IMR-90 (cell line): ENCODE measurements at regions not wholly inside any gene's neighbourhood (a gene's known extent, or its start where the extent isn't known, plus 50 kb on each side); places are given as distances from the start of the nearest gene placed in this dataset.

Source experiments
- ATAC-seq: fragments of 200-7000 bp; cut with Tn5 transposase; 2 replicates; pipeline ENCODE4 v1.9.1; 2020; ENCODE audit warnings: low read depth, mild to moderate bottlenecking, moderate library complexity
- BruUV-seq: library from RNA; stranded (reverse); fragments of 400-500 nt; replicated peaks from 2 replicates; lab custom pipeline; 2021; lab: Mats Ljungman, UMichigan
- CTCF ChIA-PET: fragments of 300-600 bp; formaldehyde crosslinking; extraction: SDS; loops from one replicate; lab custom pipeline; 2021; ENCODE audit warnings: antibody characterized with exemption; lab: Yijun Ruan, JAX
- POLR2A ChIA-PET: fragments of 300-600 bp; sonication (Branson Sonifier 250); formaldehyde crosslinking; loops from one replicate; lab custom pipeline; 2022; ENCODE audit warnings: antibody characterized with exemption; ENCODE audit not compliant: unreplicated experiment; lab: Charles Lee
- DNase-seq: peaks from one replicate; pipeline ENCODE4 v3.0.0; 2013
- H2AFZ ChIP-seq: replicated peaks from 2 replicates; pipeline ENCODE3; 2013; ENCODE audit warnings: low read length, mild to moderate bottlenecking; ENCODE audit not compliant: poor library complexity
- H2AK5ac ChIP-seq: 2 replicates; pipeline ENCODE4 v1.6.1; 2013; ENCODE audit warnings: low read depth, low read length, inconsistent platforms
- H2AK9ac ChIP-seq: replicated peaks from 2 replicates; pipeline ENCODE3; 2013; ENCODE audit warnings: mild to moderate bottlenecking, low read depth, low read length, moderate library complexity; ENCODE audit not compliant: poor library complexity
- H2BK120ac ChIP-seq: 2 replicates; pipeline ENCODE4 v1.6.1; 2013; ENCODE audit warnings: low read depth, low read length, inconsistent platforms
- H2BK15ac ChIP-seq: 3 replicates; pipeline ENCODE4 v1.6.1; 2013; ENCODE audit warnings: low read depth, low read length, inconsistent platforms
- H2BK20ac ChIP-seq: 2 replicates; pipeline ENCODE4 v1.6.1; 2013; ENCODE audit warnings: low read depth, mild to moderate bottlenecking, inconsistent platforms, low read length, moderate library complexity
- H2BK5ac ChIP-seq: 2 replicates; pipeline ENCODE4 v1.6.1; 2013; ENCODE audit warnings: mild to moderate bottlenecking, low read depth, low read length, inconsistent platforms; ENCODE audit not compliant: poor library complexity, severe bottlenecking
- H3K14ac ChIP-seq: replicated peaks from 2 replicates; pipeline ENCODE4 v1.6.1; 2013; ENCODE audit warnings: low read depth, low read length, inconsistent platforms
- H3K18ac ChIP-seq: 2 replicates; pipeline ENCODE4 v1.6.1; 2013; ENCODE audit warnings: low read depth, low read length, control low read depth
- H3K23ac ChIP-seq: 2 replicates; pipeline ENCODE4 v1.6.1; 2013; ENCODE audit warnings: low read depth, low read length, inconsistent platforms
- H3K27ac ChIP-seq: 2 replicates; pipeline ENCODE4 v1.5.1; 2013; ENCODE audit warnings: mild to moderate bottlenecking, control low read depth, low read length; ENCODE audit not compliant: insufficient read depth
- H3K27me3 ChIP-seq: 2 replicates; pipeline ENCODE4 v1.6.1; 2013; ENCODE audit warnings: low read length; ENCODE audit not compliant: control insufficient read depth, insufficient read depth
- H3K36me3 ChIP-seq: 2 replicates; pipeline ENCODE4 v1.6.1; 2013; ENCODE audit warnings: low read length, mixed read lengths; ENCODE audit not compliant: control insufficient read depth, insufficient read depth
- H3K4ac ChIP-seq: 2 replicates; pipeline ENCODE4 v1.6.1; 2013; ENCODE audit warnings: low read depth, low read length, inconsistent platforms
- H3K4me1 ChIP-seq: 2 replicates; pipeline ENCODE4 v1.6.1; 2013; ENCODE audit warnings: low read length, mixed read lengths; ENCODE audit not compliant: control insufficient read depth, insufficient read depth
- H3K4me2 ChIP-seq: 2 replicates; pipeline ENCODE4 v1.6.1; 2013; ENCODE audit warnings: low read depth, mild to moderate bottlenecking, control low read depth, low read length, moderate library complexity
- H3K4me3 ChIP-seq: 2 replicates; pipeline ENCODE4 v1.5.1; 2013; ENCODE audit warnings: low read depth, mild to moderate bottlenecking, control low read depth, low read length, moderate library complexity; ENCODE audit not compliant: insufficient read depth
- H3K56ac ChIP-seq: 2 replicates; pipeline ENCODE4 v1.6.1; 2013; ENCODE audit warnings: low read length, inconsistent platforms; ENCODE audit not compliant: insufficient read depth; ENCODE audit errors: extremely low read depth
- H3K79me1 ChIP-seq, 2 experiments: 2 replicates each; pipeline ENCODE4 v1.6.1; 2013; ENCODE audit warnings: low read length in 2 of 2, inconsistent platforms in 1 of 2, low read depth in 1 of 2
- H3K9ac ChIP-seq: 2 replicates; pipeline ENCODE4 v1.6.1; 2013; ENCODE audit warnings: low read depth, low read length, control low read depth
- H3K9me1 ChIP-seq: 2 replicates; pipeline ENCODE4 v1.6.1; 2013; ENCODE audit warnings: low read length, inconsistent platforms; ENCODE audit not compliant: insufficient read depth
- H3K9me3 ChIP-seq: 2 replicates; pipeline ENCODE4 v1.6.1; 2013; ENCODE audit warnings: low read length; ENCODE audit not compliant: control insufficient read depth, insufficient read depth
- H4K20me1 ChIP-seq: 2 replicates; pipeline ENCODE4 v1.6.1; 2013; ENCODE audit warnings: low read length, inconsistent platforms; ENCODE audit not compliant: insufficient read depth
- H4K5ac ChIP-seq: 2 replicates; pipeline ENCODE4 v1.6.1; 2013; ENCODE audit warnings: mild to moderate bottlenecking, low read depth, low read length, control low read depth
- H4K8ac ChIP-seq, 2 experiments: 2 replicates each; pipeline ENCODE4 v1.6.1; 2013; ENCODE audit warnings: low read depth in 2 of 2, low read length in 2 of 2, control low read depth in 1 of 2, inconsistent platforms in 1 of 2
- H4K91ac ChIP-seq: 2 replicates; pipeline ENCODE4 v1.6.1; 2013; ENCODE audit warnings: low read depth, low read length, inconsistent platforms; ENCODE audit not compliant: insufficient read depth
- CEBPB ChIP-seq: IDR thresholded peaks from 2 replicates; pipeline ENCODE4 v1.6.1; 2012; ENCODE audit warnings: low read depth, low read length, improper control_type of control experiment
- CHD1 ChIP-seq: IDR thresholded peaks from 2 replicates; pipeline ENCODE4 v1.6.1; 2012; ENCODE audit warnings: low read depth, low read length, improper control_type of control experiment
- ELK1 ChIP-seq: fragments of 150-350 bp; IDR thresholded peaks from 2 replicates; pipeline ENCODE4 v1.6.1; 2016; ENCODE audit warnings: low read depth, mild to moderate bottlenecking, low read length, moderate library complexity, borderline replicate concordance
- FOS ChIP-seq: fragments of 150-350 bp; IDR thresholded peaks from 2 replicates; pipeline ENCODE4 v1.6.1; 2016; ENCODE audit warnings: low read depth, low read length
- POLR2A ChIP-seq: IDR thresholded peaks from 2 replicates; pipeline ENCODE4 v1.6.1; 2012; ENCODE audit warnings: mild to moderate bottlenecking, low read depth, low read length
- RAD21 ChIP-seq: IDR thresholded peaks from 2 replicates; pipeline ENCODE4 v1.6.1; 2012; ENCODE audit warnings: low read length, improper control_type of control experiment
- WGBS, 2 experiments: methylation state at CpG; one replicate each; pipeline versions ENCODE4 v1.1.5 to v1.1.7; 2013; ENCODE audit warnings: missing lambda C conversion rate in 2 of 2; ENCODE audit not compliant: insufficient read length in 1 of 2; ENCODE audit errors: extremely low coverage in 2 of 2; 5-methylcytosine and 5-hydroxymethylcytosine counted together
- dilution Hi-C: fragments of 300-500 bp; cut with HindIII; formaldehyde crosslinking; loops from one replicate; pipeline ENCODE4 v1.14.3; 2018; ENCODE audit warnings: low sequenced_read_pairs; ENCODE audit not compliant: unreplicated experiment
- in situ Hi-C: fragments of 300-500 bp; cut with MboI; formaldehyde crosslinking; loops from 3 replicates; pipeline ENCODE4 v1.14.3; 2019; ENCODE audit warnings: low sequenced_read_pairs, inconsistent platforms, mixed read lengths
- intact Hi-C: fragments of 100-400 bp; cut with micrococcal nuclease; formaldehyde crosslinking; loops from 2 replicates; pipeline ENCODE4 v1.10.0; 2022

DNA sequence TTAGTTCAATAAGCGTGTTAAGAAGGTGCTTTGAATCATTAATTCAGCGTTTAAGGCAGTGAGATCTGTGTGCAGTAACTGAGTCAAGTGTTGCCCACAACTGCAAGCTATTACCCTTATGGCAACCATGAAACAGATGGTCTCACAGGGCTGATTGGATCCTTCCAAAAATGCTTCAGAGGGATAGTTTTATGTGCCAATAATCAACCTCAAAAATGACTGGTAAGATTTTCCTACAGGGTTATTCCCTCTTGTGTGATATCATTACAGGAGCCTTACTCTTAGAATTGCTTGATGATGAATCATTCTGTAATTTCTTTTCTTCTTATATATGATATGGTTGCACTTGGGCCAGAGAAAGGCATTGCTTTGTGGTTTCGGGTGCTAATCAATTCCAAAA is 1299.2 kb upstream of the ATXN8OS start:
- Histone ChIP-seq H3K56ac (no peak overlapping the region), H3K79me1 (no peaks in the 10 kb centered on the region), H3K4me3 (no peak overlapping the region), H2BK5ac (no peak overlapping the region), H4K5ac (no peak overlapping the region), H3K9me1 (no peaks in the 10 kb centered on the region), H3K27me3 (no peaks in the 10 kb centered on the region), H4K91ac (no peak overlapping the region), H3K18ac (no peak overlapping the region), H2AK5ac (no peak overlapping the region), H3K36me3 (no peaks in the 10 kb centered on the region), H3K9me3 (no peaks in the 10 kb centered on the region), H3K4ac (no peak overlapping the region), H3K9ac (no peak overlapping the region), H2BK15ac (no peak overlapping the region), H3K4me1 (no peaks in the 10 kb centered on the region), H3K14ac (no peak overlapping the region), H4K8ac (no peak overlapping the region), H3K23ac (no peak overlapping the region), H2AFZ (no peak overlapping the region), H2AK9ac (no peak overlapping the region), H2BK120ac (no peak overlapping the region), H3K27ac (no peak overlapping the region), H2BK20ac (no peak overlapping the region), H3K4me2 (no peak overlapping the region), H4K20me1 (no peaks in the 10 kb centered on the region)
- intact Hi-C loops (no loop called here), dilution Hi-C loops (no loop called here), in situ Hi-C loops (no loop called here)
- DNase-seq (no peak), ATAC-seq (no peak)
- WGBS, 2 experiments, result no CpG with 5 or more reads among the region's 3 CpGs
- no TSS peak for BruUV-seq
- POLR2A ChIA-PET, result no interaction called here
- CTCF ChIA-PET, result interaction anchor here (0.6 kb wide), 1 partner anchor 122 kb away, joined by 3 read pairs; no protein-coding TSS in a partner anchor
- TF ChIP-seq POLR2A (no peak), FOS (no peak), RAD21 (no peak), CHD1 (no peak), CEBPB (no peak), ELK1 (no peak)
